ENCODE measurements at regions not wholly inside any gene's neighbourhood (a gene's known extent, or its start where the extent isn't known, plus 50 kb on each side); places are given as distances from the start of the nearest gene placed in this dataset.
"Not testable (repeated sequence)": the region's sequence is repeated elsewhere in the genome, so short reads cannot be mapped to it uniquely, and the experiment has no call there.

GRCh38 chr3:28613511-28614106, 265.0 kb upstream of the AZI2 start:
- no peak for DNase-seq (ENCODE audit: low read depth)
- TF ChIP-seq, protein P1, sequence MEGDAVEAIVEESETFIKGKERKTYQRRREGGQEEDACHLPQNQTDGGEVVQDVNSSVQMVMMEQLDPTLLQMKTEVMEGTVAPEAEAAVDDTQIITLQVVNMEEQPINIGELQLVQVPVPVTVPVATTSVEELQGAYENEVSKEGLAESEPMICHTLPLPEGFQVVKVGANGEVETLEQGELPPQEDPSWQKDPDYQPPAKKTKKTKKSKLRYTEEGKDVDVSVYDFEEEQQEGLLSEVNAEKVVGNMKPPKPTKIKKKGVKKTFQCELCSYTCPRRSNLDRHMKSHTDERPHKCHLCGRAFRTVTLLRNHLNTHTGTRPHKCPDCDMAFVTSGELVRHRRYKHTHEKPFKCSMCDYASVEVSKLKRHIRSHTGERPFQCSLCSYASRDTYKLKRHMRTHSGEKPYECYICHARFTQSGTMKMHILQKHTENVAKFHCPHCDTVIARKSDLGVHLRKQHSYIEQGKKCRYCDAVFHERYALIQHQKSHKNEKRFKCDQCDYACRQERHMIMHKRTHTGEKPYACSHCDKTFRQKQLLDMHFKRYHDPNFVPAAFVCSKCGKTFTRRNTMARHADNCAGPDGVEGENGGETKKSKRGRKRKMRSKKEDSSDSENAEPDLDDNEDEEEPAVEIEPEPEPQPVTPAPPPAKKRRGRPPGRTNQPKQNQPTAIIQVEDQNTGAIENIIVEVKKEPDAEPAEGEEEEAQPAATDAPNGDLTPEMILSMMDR (conservative IDR thresholded peaks at IDR 0.05; ENCODE audit: low read depth, low read length) = no peak
- H3K4me3 ChIP-seq (ENCODE audit: low read depth, low read length) = no peak overlapping the region

DNA sequence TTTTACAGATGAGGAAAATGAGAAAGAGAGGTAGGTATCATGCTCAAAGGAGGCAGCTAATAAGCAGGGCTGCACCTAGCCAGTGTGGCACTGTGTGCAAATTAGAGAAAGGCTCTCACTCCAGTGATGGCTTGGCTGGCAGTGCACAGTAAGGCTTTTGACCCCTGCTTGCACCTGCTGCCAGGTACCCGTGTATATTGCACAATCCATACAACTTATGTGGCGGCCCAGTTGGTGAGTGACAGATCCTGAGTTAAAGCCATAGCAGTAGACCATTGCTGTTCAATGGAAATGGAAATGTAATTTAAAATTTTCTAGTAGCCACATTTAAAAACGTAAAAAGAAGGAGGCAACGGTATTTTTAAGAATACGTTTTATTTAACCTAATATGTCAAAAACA, 266.4 kb upstream of the AZI2 start:
- no peak for DNase-seq (ENCODE audit: low read depth)
- TF ChIP-seq, protein P1 (conservative IDR thresholded peaks at IDR 0.05; ENCODE audit: low read depth, low read length) = no peak
- H3K4me3 ChIP-seq (ENCODE audit: low read depth, low read length) = no peak overlapping the region

DNA sequence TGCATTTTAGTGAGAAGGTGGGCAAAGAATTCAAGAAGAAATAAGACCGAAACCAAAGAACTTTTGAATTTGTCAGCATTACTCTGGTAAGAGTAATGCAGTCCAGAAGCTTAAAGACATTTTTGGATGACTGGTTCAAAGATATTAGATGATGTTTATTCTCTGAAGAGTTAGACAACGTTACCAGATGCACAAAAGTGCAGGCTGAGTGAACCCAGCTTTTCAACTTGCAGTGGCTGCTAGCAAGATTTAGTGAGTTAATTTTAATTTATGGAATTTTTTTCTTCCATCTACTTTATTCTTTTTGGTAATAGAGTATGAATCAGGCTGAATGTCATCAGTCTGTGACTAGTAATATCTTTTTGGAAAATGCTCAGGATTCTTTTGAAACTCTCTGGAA, 267.3 kb upstream of the AZI2 start:
- no peak for DNase-seq (ENCODE audit: low read depth)

DNA sequence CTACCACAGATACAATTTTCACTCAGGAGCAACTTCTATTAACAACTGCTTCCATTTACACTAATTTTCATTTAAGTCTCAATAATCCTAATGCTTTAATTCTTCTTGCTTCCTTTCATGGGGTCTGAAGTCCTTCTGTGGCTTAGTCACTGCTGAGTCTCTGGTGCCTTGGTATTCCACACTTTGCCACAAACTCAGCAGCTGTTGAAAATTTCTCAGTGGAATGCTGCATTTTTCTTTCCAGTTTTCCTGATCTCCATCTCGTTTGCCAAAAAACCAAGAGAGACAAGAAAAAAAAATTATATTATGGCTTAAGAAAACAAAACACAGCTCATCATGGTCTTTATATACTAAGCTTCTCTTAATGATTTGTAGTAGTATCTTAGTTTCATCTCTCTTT, 269.2 kb upstream of the AZI2 start:
- no peak overlapping the region for H3K4me3 ChIP-seq (ENCODE audit: low read depth, low read length)
- TF ChIP-seq, protein P1 (conservative IDR thresholded peaks at IDR 0.05; ENCODE audit: low read depth, low read length) = no peak
- DNase-seq (ENCODE audit: low read depth) = no peak

More for the DNA sequence above, 267.3 kb upstream of the AZI2 start:
- TF ChIP-seq, protein P1 (conservative IDR thresholded peaks at IDR 0.05; ENCODE audit: low read depth, low read length) = no peak
- no peak overlapping the region for H3K4me3 ChIP-seq (ENCODE audit: low read depth, low read length)

- no peak overlapping the region for H3K4me3 ChIP-seq (ENCODE audit: low read depth, low read length)
- TF ChIP-seq, protein P1 (conservative IDR thresholded peaks at IDR 0.05; ENCODE audit: low read depth, low read length) = no peak
- DNase-seq (ENCODE audit: low read depth) = no peak
These were observed 274.5 kb upstream of the AZI2 start for GRCh38 chr3:28623106-28623505.

DNA sequence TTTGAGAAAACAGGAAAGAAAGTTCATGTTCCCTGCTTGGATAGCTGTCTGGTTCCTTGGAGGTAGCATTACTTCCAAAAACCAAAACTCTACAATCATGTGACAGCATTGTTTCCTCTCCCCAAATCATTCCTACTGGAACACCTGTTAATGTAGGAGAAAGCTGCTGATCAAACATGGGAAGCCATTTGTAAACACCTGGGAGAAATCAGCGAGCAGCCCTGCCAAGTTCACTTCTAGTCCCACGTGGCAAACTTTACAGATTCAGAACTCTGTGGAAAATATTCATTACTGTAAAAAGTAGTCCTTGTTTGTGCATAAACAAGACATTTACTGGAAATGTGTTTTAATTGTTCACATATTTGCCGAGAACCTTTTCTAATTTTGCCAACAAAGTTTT, 275.5 kb upstream of the AZI2 start:
- TF ChIP-seq, protein P1 (conservative IDR thresholded peaks at IDR 0.05; ENCODE audit: low read depth, low read length) = no peak
- no peak for DNase-seq (ENCODE audit: low read depth)
- no peak overlapping the region for H3K4me3 ChIP-seq (ENCODE audit: low read depth, low read length)

DNA sequence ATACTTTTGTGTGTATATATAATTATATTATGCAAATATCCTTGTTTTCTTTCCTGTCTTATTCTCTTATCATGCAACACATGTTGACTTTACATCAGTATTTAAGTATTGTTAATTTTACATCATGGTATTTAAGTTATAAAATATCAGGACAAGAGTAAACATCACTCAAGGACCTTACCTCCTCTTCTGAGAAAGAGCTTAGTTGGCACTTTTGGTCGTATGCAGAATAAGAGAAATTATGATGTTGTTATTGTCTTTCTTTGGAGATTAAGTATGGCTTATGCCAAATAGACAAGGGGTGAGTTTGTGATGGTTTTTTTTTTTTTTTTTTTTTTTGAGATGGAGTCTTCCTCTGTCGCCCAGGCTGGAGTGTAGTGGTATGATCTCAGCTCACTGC, 279.2 kb upstream of the AZI2 start:
- not testable (repeated sequence) for H3K4me3 ChIP-seq (ENCODE audit: low read depth, low read length)

More for the DNA sequence above, 279.2 kb upstream of the AZI2 start:
- not testable (repeated sequence) for DNase-seq (ENCODE audit: low read depth)

Measured in epithelial cell of proximal tubule (primary cell).